ENCODE measurements at regions not wholly inside any gene's neighbourhood (a gene's known extent, or its start where the extent isn't known, plus 50 kb on each side); places are given as distances from the start of the nearest gene placed in this dataset.
"Not testable (repeated sequence)": the region's sequence is repeated elsewhere in the genome, so short reads cannot be mapped to it uniquely, and the experiment has no call there.

- Histone ChIP-seq H3K4me1 (ENCODE audit: control insufficient read depth, insufficient read depth, low read length) (peaks cover 15% of the 10 kb centered on the region), H3K4me3 (ENCODE audit: low read depth, low read length) (no peak overlapping the region), H3K9me3 (ENCODE audit: control insufficient read depth, insufficient read depth, low read length) (peaks cover 1% of the 10 kb centered on the region), H3K27me3 (ENCODE audit: control insufficient read depth, insufficient read depth, low read length) (no peaks in the 10 kb centered on the region), H3K27ac (ENCODE audit: low read depth, low read length) (peak overlapping the region; percentile 34), H3K36me3 (ENCODE audit: control insufficient read depth, insufficient read depth, low read length) (no peaks in the 10 kb centered on the region)
- 58% methylated on average over 12 of the region's 15 CpGs for WGBS (ENCODE audit: insufficient coverage)
- DNase-seq (ENCODE audit: low read depth in 4 of 6, low spot score in 6 of 6), result peak in 5 of 6 donors; percentile 33 to 78 (median 44)
These were observed 62.7 kb upstream of the RNF32 start for GRCh38 chr7:156577645-156578577.

GRCh38 chr7:156576216-156577058 lies 64.1 kb upstream of the RNF32 start:
- Histone ChIP-seq H3K27ac (ENCODE audit: low read depth, low read length) (no peak overlapping the region), H3K4me1 (ENCODE audit: control insufficient read depth, insufficient read depth, low read length) (peaks cover 15% of the 10 kb centered on the region)
- WGBS (ENCODE audit: insufficient coverage), result 70% methylated on average over 15 of the region's 20 CpGs

GRCh38 chr7:156568258-156568657 lies 72.3 kb upstream of the RNF32 start:
- Histone ChIP-seq H3K9me3 (ENCODE audit: control insufficient read depth, insufficient read depth, low read length) (peaks cover 2% of the 10 kb centered on the region), H3K36me3 (ENCODE audit: control insufficient read depth, insufficient read depth, low read length) (no peaks in the 10 kb centered on the region), H3K4me1 (ENCODE audit: control insufficient read depth, insufficient read depth, low read length) (no peaks in the 10 kb centered on the region), H3K27me3 (ENCODE audit: control insufficient read depth, insufficient read depth, low read length) (no peaks in the 10 kb centered on the region), H3K4me3 (ENCODE audit: low read depth, low read length) (no peak overlapping the region), H3K27ac (ENCODE audit: low read depth, low read length) (no peak overlapping the region)
- DNase-seq (ENCODE audit: low read depth in 4 of 6, low spot score in 6 of 6), result no peak
- no CpG with 5 or more reads among the region's 1 CpG for WGBS (ENCODE audit: insufficient coverage)

More at GRCh38 chr7:156576216-156577058, 64.1 kb upstream of the RNF32 start:
- peaks cover 1% of the 10 kb centered on the region for H3K9me3 ChIP-seq (ENCODE audit: control insufficient read depth, insufficient read depth, low read length)
- no peaks in the 10 kb centered on the region for H3K27me3 ChIP-seq (ENCODE audit: control insufficient read depth, insufficient read depth, low read length)
- H3K36me3 ChIP-seq (ENCODE audit: control insufficient read depth, insufficient read depth, low read length), result no peaks in the 10 kb centered on the region
- H3K4me3 ChIP-seq (ENCODE audit: low read depth, low read length), result no peak overlapping the region
- no peak for DNase-seq (ENCODE audit: low read depth in 4 of 6, low spot score in 6 of 6)

GRCh38 chr7:156566812-156567549 lies 73.6 kb upstream of the RNF32 start:
- 83% methylated on average over 5 of the region's 8 CpGs for WGBS (ENCODE audit: insufficient coverage)

GRCh38 chr7:156565002-156565401 lies 75.6 kb upstream of the RNF32 start:
- H3K27me3 ChIP-seq (ENCODE audit: control insufficient read depth, insufficient read depth, low read length); H3K4me3 ChIP-seq (ENCODE audit: low read depth, low read length); H3K4me1 ChIP-seq (ENCODE audit: control insufficient read depth, insufficient read depth, low read length); DNase-seq (ENCODE audit: low read depth in 4 of 6, low spot score in 6 of 6); H3K27ac ChIP-seq (ENCODE audit: low read depth, low read length); H3K9me3 ChIP-seq (ENCODE audit: control insufficient read depth, insufficient read depth, low read length); H3K36me3 ChIP-seq (ENCODE audit: control insufficient read depth, insufficient read depth, low read length): not testable (repeated sequence)
- WGBS (ENCODE audit: insufficient coverage), result no CpG with 5 or more reads among the region's 1 CpG

More at GRCh38 chr7:156566812-156567549, 73.6 kb upstream of the RNF32 start:
- Histone ChIP-seq H3K4me3 (ENCODE audit: low read depth, low read length) (no peak overlapping the region), H3K27me3 (ENCODE audit: control insufficient read depth, insufficient read depth, low read length) (no peaks in the 10 kb centered on the region), H3K4me1 (ENCODE audit: control insufficient read depth, insufficient read depth, low read length) (no peaks in the 10 kb centered on the region), H3K36me3 (ENCODE audit: control insufficient read depth, insufficient read depth, low read length) (no peaks in the 10 kb centered on the region), H3K9me3 (ENCODE audit: control insufficient read depth, insufficient read depth, low read length) (peaks cover 2% of the 10 kb centered on the region), H3K27ac (ENCODE audit: low read depth, low read length) (no peak overlapping the region)
- DNase-seq (ENCODE audit: low read depth in 4 of 6, low spot score in 6 of 6), result no peak

GRCh38 chr7:156560696-156561095 lies 79.9 kb upstream of the RNF32 start:
- Histone ChIP-seq H3K4me1 (ENCODE audit: control insufficient read depth, insufficient read depth, low read length) (no peaks in the 10 kb centered on the region), H3K9me3 (ENCODE audit: control insufficient read depth, insufficient read depth, low read length) (peaks cover 2% of the 10 kb centered on the region), H3K27me3 (ENCODE audit: control insufficient read depth, insufficient read depth, low read length) (no peaks in the 10 kb centered on the region), H3K36me3 (ENCODE audit: control insufficient read depth, insufficient read depth, low read length) (no peaks in the 10 kb centered on the region), H3K27ac (ENCODE audit: low read depth, low read length) (no peak overlapping the region), H3K4me3 (ENCODE audit: low read depth, low read length) (no peak overlapping the region)
- no peak for DNase-seq (ENCODE audit: low read depth in 4 of 6, low spot score in 6 of 6)
- no CpG with 5 or more reads among the region's 6 CpGs for WGBS (ENCODE audit: insufficient coverage)

GRCh38 chr7:156560075-156560474 lies 80.5 kb upstream of the RNF32 start:
- H3K27me3 ChIP-seq (ENCODE audit: control insufficient read depth, insufficient read depth, low read length), result no peaks in the 10 kb centered on the region
- H3K4me3 ChIP-seq (ENCODE audit: low read depth, low read length), result no peak overlapping the region
- no peaks in the 10 kb centered on the region for H3K36me3 ChIP-seq (ENCODE audit: control insufficient read depth, insufficient read depth, low read length)
- no peaks in the 10 kb centered on the region for H3K4me1 ChIP-seq (ENCODE audit: control insufficient read depth, insufficient read depth, low read length)
- WGBS (ENCODE audit: insufficient coverage), result 76% methylated on average over 9 of the region's 9 CpGs
- peaks cover 2% of the 10 kb centered on the region for H3K9me3 ChIP-seq (ENCODE audit: control insufficient read depth, insufficient read depth, low read length)
- H3K27ac ChIP-seq (ENCODE audit: low read depth, low read length), result no peak overlapping the region
- no peak for DNase-seq (ENCODE audit: low read depth in 4 of 6, low spot score in 6 of 6)

GRCh38 chr7:156559001-156559400 lies 81.6 kb upstream of the RNF32 start:
- 96% methylated on average over 7 of the region's 9 CpGs for WGBS (ENCODE audit: insufficient coverage)
- H3K9me3 ChIP-seq (ENCODE audit: control insufficient read depth, insufficient read depth, low read length), result no peaks in the 10 kb centered on the region

GRCh38 chr7:156558198-156558597 lies 82.4 kb upstream of the RNF32 start:
- H3K27ac ChIP-seq (ENCODE audit: low read depth, low read length), result no peak overlapping the region
- H3K36me3 ChIP-seq (ENCODE audit: control insufficient read depth, insufficient read depth, low read length), result no peaks in the 10 kb centered on the region
- 83% methylated on average over 1 of the region's 4 CpGs for WGBS (ENCODE audit: insufficient coverage)
- H3K4me1 ChIP-seq (ENCODE audit: control insufficient read depth, insufficient read depth, low read length), result no peaks in the 10 kb centered on the region
- no peak overlapping the region for H3K4me3 ChIP-seq (ENCODE audit: low read depth, low read length)
- DNase-seq (ENCODE audit: low read depth in 4 of 6, low spot score in 6 of 6), result no peak
- no peaks in the 10 kb centered on the region for H3K9me3 ChIP-seq (ENCODE audit: control insufficient read depth, insufficient read depth, low read length)
- H3K27me3 ChIP-seq (ENCODE audit: control insufficient read depth, insufficient read depth, low read length), result no peaks in the 10 kb centered on the region

More at GRCh38 chr7:156559001-156559400, 81.6 kb upstream of the RNF32 start:
- Histone ChIP-seq H3K27ac (ENCODE audit: low read depth, low read length) (no peak overlapping the region), H3K36me3 (ENCODE audit: control insufficient read depth, insufficient read depth, low read length) (no peaks in the 10 kb centered on the region), H3K4me1 (ENCODE audit: control insufficient read depth, insufficient read depth, low read length) (no peaks in the 10 kb centered on the region), H3K27me3 (ENCODE audit: control insufficient read depth, insufficient read depth, low read length) (no peaks in the 10 kb centered on the region), H3K4me3 (ENCODE audit: low read depth, low read length) (no peak overlapping the region)
- DNase-seq (ENCODE audit: low read depth in 4 of 6, low spot score in 6 of 6), result no peak

Measured in spinal cord (tissue), 9 donors.